ENCODE measurements at regions not wholly inside any gene's neighbourhood (a gene's known extent, or its start where the extent isn't known, plus 50 kb on each side); places are given as distances from the start of the nearest gene placed in this dataset.

DNA sequence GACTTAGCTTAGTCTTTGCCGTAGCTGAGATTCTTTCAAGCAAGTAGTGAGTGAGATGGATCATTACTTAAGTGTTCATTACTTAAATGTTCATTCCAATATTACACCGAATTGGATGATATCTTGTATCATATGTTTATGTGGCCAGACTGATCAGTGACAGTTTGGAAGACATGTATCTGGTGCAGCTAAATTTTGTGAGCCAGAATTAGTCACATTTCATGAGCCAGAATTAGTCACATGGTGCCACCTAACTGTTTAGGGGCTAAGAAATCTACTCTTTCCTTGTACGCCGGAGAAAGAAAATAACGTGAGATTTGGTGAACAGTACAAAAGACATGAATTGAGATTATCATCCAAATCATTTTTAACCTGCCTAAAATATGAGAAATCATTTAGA is 355.6 kb downstream of the USP25 start:
- Mint-ChIP-seq H3K27me3 (no peaks in the 10 kb centered on the region), H3K4me3 (no peak overlapping the region), H3K27ac (no peak overlapping the region), H3K9me3 (no peaks in the 10 kb centered on the region), H3K36me3 (ENCODE audit: insufficient read depth) (no peaks in the 10 kb centered on the region), H3K4me1 (ENCODE audit: low read depth in 2 of 2) (no peaks in the 10 kb centered on the region)
- DNase-seq (no peak), ATAC-seq (replicated peaks) (no peak)

DNA sequence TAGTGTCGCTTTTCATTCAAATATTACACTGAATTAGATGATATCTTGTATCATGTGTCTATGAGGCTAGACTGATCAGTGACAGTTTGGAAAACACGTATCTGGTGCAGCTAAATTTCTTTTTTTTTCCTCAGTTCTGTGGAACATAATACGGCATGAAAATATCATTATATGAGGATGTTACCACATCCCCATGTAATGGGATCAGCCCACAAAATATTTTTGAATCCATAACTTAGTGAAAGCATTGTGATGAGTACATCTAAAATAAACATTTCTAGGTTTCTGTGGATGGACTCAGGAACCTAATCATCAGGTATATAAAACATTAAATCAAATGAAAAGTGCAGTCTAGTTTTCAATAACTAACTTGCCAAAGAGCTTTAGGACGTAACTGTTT is 356.3 kb downstream of the USP25 start:
- H3K36me3 Mint-ChIP-seq (ENCODE audit: insufficient read depth) = no peaks in the 10 kb centered on the region
- no peaks in the 10 kb centered on the region for H3K4me1 Mint-ChIP-seq (ENCODE audit: low read depth in 2 of 2)
- no peak for DNase-seq
- H3K27ac Mint-ChIP-seq = no peak overlapping the region
- no peaks in the 10 kb centered on the region for H3K27me3 Mint-ChIP-seq
- no peak for ATAC-seq (replicated peaks)
- no peaks in the 10 kb centered on the region for H3K9me3 Mint-ChIP-seq
- no peak overlapping the region for H3K4me3 Mint-ChIP-seq

DNA sequence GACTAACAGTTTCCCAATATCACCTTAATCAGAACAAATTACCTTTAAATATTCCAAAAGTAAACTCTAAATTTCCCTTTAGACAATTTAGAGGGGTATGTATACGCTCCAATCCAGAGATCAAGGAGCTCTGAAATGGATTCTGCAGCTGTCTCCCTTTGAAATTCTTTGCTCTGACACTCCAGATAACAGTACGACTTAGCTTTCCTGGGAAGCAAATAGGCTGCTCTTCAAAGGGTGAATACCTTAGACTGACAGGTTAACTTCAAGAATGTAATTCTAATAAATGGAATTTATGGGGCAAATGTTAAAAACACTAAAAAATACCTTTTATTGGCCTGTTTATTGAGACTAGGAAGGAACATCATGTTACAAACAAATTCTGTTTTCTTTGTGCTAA is 357.2 kb downstream of the USP25 start:
- Mint-ChIP-seq H3K9me3 (peaks cover 0 to 1% of the 10 kb centered on the region in 2 donors), H3K4me1 (ENCODE audit: low read depth in 2 of 2) (no peaks in the 10 kb centered on the region), H3K27ac (no peak overlapping the region), H3K27me3 (no peaks in the 10 kb centered on the region), H3K4me3 (no peak overlapping the region), H3K36me3 (ENCODE audit: insufficient read depth) (no peaks in the 10 kb centered on the region)
- DNase-seq (no peak), ATAC-seq (replicated peaks) (no peak)

DNA sequence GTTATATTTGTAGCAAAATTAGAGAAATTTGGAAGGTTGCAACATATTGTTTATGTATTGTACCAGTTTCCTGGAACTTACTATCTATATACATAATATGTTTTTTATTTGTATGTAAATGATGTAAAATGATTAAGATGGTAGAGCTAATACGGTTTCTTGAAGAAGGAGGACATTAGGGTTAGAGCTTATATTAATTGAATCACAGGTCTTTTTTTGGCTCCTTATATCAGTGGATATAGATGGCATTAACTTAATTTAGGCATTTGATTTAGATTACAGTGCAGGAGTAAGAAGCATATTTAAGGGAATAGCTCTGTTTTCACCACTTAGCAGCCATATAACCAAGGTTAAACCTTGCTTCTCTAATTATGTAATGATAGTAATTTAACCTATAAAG is 357.7 kb downstream of the USP25 start:
- H3K9me3 Mint-ChIP-seq = peaks cover 0 to 1% of the 10 kb centered on the region in 2 donors
- ATAC-seq (replicated peaks) (no peak), DNase-seq (no peak)
- no peaks in the 10 kb centered on the region for H3K27me3 Mint-ChIP-seq
- no peak overlapping the region for H3K27ac Mint-ChIP-seq
- H3K4me1 Mint-ChIP-seq (ENCODE audit: low read depth in 2 of 2) = no peaks in the 10 kb centered on the region
- no peak overlapping the region for H3K4me3 Mint-ChIP-seq
- H3K36me3 Mint-ChIP-seq (ENCODE audit: insufficient read depth) = no peaks in the 10 kb centered on the region

DNA sequence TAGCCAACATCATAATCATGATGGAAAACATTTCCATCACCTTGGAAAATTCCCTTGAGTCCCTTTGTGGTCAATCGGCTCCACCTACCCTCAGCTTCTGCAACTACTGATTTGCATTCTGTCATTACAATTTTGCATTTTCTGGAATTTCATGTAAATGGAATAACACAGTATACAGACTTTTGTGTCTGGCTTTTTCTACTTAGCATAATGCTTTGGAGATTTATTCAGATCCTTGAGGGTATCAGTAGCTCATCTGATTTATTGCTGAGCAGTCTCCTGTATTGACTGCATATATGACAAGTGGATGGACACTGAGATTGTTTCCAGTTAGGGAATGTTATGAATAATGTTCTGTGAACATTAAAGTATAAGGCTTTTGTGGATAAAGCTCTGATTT is 358.3 kb downstream of the USP25 start:
- no peaks in the 10 kb centered on the region for H3K4me1 Mint-ChIP-seq (ENCODE audit: low read depth in 2 of 2)
- no peaks in the 10 kb centered on the region for H3K27me3 Mint-ChIP-seq
- no peak overlapping the region for H3K4me3 Mint-ChIP-seq
- H3K27ac Mint-ChIP-seq = no peak overlapping the region
- no peak for ATAC-seq (replicated peaks)
- DNase-seq = no peak
- H3K36me3 Mint-ChIP-seq (ENCODE audit: insufficient read depth) = no peaks in the 10 kb centered on the region
- H3K9me3 Mint-ChIP-seq = peaks cover 0 to 1% of the 10 kb centered on the region in 2 donors

DNA sequence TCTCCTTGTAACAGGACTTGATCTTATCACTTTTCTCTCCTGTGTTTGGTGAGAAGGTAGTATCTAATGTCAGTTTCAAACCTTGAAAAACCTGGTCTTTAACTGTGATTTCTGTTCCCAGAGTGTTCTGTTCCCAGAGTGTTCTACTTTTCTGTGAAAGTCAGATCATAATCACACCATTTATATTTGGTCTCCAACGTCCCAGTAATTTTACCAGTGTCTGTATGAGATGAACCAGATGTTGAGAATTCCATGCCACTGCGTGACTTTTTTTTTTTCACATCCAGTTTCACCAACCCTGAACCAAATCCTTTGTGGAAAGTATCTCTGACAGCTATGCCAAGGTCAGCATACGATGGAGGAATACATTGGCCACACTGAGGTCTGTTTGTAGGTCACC is 365.2 kb downstream of the USP25 start:
- Mint-ChIP-seq H3K27me3 (no peaks in the 10 kb centered on the region), H3K36me3 (ENCODE audit: insufficient read depth) (no peaks in the 10 kb centered on the region), H3K27ac (no peak overlapping the region), H3K9me3 (peaks cover 5 to 6% of the 10 kb centered on the region in 2 donors), H3K4me1 (ENCODE audit: low read depth in 2 of 2) (no peaks in the 10 kb centered on the region), H3K4me3 (no peak overlapping the region)
- no peak for DNase-seq
- ATAC-seq (replicated peaks) = no peak

DNA sequence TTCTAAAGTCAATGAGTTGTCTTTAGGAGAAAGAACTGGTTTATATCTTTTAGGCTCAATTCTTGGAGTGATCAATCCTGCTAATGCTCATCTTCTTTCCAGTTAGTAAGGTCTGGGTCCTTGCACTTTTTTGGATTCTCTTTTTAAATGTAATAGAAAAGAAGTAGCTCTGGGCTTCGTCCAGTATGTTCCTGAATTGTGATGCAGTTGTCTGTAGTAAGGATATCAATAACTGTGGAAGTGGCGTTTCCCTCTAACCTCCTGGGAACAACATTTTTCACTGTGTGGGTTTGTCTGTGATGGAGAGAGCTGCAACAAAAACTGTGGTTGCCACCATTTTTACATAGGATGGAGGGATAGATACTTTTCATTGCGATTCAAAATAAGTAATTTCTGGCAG is 367.2 kb downstream of the USP25 start:
- DNase-seq (no peak), ATAC-seq (replicated peaks) (no peak)
- Mint-ChIP-seq H3K4me3 (no peak overlapping the region), H3K27ac (no peak overlapping the region), H3K36me3 (ENCODE audit: insufficient read depth) (no peaks in the 10 kb centered on the region), H3K4me1 (ENCODE audit: low read depth in 2 of 2) (no peaks in the 10 kb centered on the region), H3K9me3 (peaks cover 3 to 6% of the 10 kb centered on the region in 2 donors), H3K27me3 (no peaks in the 10 kb centered on the region)

DNA sequence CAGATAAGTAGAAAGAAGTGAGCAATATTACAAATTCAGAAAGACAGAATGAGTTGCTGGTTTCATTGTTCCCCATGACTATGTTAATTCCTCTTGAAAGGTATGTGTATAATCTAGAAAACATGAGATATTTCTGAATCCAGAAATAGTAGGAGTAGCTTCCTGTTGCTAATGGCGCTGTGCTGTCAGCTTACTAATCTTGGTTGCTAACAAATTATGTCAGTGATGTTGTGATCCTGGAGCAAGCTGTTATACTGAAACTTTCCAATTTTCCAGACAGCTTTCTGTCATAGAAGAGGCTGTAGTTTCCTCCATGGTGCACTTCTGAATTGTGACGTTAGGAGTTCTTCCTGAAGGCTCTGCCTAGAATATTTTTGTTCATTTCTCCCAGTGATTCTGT is 372.3 kb downstream of the USP25 start:
- Mint-ChIP-seq H3K4me1 (ENCODE audit: low read depth in 2 of 2) (no peaks in the 10 kb centered on the region), H3K36me3 (ENCODE audit: insufficient read depth) (peaks cover 3% of the 10 kb centered on the region), H3K4me3 (no peak overlapping the region), H3K9me3 (peaks cover 0 to 3% of the 10 kb centered on the region in 2 donors), H3K27ac (no peak overlapping the region), H3K27me3 (no peaks in the 10 kb centered on the region)
- ATAC-seq (replicated peaks) (no peak), DNase-seq (no peak)

DNA sequence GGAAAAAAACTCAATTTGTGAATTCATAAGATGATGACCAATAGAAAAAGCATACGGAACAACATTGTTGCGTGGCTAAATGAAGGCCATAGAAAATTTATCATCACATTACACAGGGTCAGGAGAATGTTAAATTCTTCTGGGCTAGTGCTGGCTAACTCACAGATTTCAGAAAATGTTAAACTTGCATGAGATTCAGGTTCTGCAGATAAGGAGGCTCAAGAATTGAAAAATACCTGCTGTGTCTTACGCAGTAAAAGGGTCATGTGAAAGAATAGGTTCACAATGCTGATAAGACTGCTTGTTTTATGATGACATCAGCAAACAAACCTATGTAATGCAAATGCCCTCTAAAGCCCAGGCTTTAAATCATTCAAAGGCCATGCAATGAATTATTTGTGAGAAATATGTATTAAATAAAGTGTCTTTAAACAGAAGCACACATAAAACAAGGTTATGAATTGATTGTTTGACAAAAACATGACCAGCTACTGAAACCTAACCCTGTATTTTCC is 378.8 kb downstream of the USP25 start:
- DNase-seq = no peak
- no peak for ATAC-seq (replicated peaks)
- H3K4me3 Mint-ChIP-seq = no peak overlapping the region
- H3K36me3 Mint-ChIP-seq (ENCODE audit: insufficient read depth) = peaks cover 3% of the 10 kb centered on the region
- peaks cover 0 to 3% of the 10 kb centered on the region in 2 donors for H3K9me3 Mint-ChIP-seq
- H3K4me1 Mint-ChIP-seq (ENCODE audit: low read depth in 2 of 2) = no peaks in the 10 kb centered on the region
- no peaks in the 10 kb centered on the region for H3K27me3 Mint-ChIP-seq
- H3K27ac Mint-ChIP-seq = no peak overlapping the region

DNA sequence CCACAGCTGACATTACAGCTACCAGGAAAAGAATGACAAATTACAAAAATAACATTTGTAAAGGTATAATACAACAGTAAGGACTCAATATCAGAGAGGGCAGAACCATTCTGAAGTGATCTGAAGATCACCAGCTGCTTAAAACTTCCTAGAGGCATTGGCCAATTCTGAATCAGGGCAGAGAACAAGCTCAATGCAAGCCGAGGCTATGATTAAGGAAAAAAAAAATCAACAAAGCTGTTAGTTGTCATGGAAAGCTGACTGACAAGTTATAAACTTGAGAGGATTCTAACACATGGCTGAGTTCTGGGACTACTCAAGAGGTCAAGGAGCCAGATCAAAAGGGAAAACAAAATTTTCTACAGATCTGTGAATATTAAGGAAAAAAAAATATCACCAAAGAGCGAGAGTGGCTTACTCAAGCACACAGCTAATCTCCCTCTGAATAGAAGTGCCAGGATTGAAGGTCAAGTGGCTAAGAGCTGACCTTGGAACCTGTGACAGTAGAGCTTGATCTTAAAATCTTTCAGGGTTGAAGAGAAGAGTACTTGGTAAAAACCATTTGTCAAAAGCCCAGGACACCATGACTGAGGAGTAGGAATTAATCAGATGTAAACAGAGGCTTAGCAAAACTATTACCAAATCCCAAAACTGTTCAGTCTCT is 383.4 kb downstream of the USP25 start:
- no peak for DNase-seq
- H3K27ac Mint-ChIP-seq = no peak overlapping the region
- no peak for ATAC-seq (replicated peaks)
- H3K9me3 Mint-ChIP-seq = peaks cover 0 to 3% of the 10 kb centered on the region in 2 donors
- no peaks in the 10 kb centered on the region for H3K27me3 Mint-ChIP-seq
- H3K4me1 Mint-ChIP-seq (ENCODE audit: low read depth in 2 of 2) = no peaks in the 10 kb centered on the region
- no peak overlapping the region for H3K4me3 Mint-ChIP-seq
- H3K36me3 Mint-ChIP-seq (ENCODE audit: insufficient read depth) = no peaks in the 10 kb centered on the region

DNA sequence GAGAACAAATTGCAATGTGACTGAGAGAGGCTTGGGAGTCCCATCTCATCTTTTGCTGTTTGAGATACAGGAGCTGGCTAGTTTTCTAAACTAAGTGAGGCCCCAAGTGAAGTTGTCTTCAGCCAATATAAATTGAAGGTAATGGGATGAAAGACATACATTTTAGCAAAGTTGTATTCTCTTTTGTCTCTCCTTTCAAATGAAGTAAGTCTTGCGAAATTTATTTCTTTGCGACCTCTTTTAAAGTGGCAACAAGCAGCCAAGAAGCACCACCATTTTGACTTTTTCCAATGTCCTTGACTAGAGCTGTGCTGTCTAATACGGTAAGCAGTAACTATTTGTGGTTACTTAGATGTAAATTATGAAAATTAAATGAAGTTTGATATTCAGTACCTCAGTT is 385.7 kb downstream of the USP25 start:
- Mint-ChIP-seq H3K27ac (no peak overlapping the region), H3K9me3 (peaks cover 0 to 3% of the 10 kb centered on the region in 2 donors), H3K36me3 (ENCODE audit: insufficient read depth) (no peaks in the 10 kb centered on the region), H3K4me1 (ENCODE audit: low read depth in 2 of 2) (no peaks in the 10 kb centered on the region), H3K27me3 (no peaks in the 10 kb centered on the region), H3K4me3 (no peak overlapping the region)
- ATAC-seq (replicated peaks) (no peak), DNase-seq (no peak)

DNA sequence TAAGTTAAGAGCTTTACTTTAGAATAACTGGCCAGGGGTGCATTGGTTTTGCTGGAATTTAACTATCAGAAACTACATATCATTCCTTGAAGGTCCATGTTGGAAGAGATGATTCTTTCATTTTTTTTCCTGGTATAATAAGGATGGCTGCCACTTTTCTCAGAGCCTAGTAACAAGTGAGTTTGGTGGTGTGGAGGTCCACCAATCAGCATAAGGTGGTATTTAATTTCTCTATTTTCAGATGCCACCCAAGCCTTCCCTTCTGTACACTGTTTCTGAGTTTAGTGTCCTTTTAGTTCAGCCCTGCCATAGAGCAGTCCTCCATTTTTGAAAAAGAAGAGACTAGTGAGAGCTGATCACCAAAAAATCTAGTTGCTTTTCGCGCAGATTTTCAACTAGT is 386.3 kb downstream of the USP25 start:
- H3K27ac Mint-ChIP-seq = no peak overlapping the region
- DNase-seq (no peak), ATAC-seq (replicated peaks) (no peak)
- H3K4me3 Mint-ChIP-seq = no peak overlapping the region
- no peaks in the 10 kb centered on the region for H3K36me3 Mint-ChIP-seq (ENCODE audit: insufficient read depth)
- H3K9me3 Mint-ChIP-seq = peaks cover 0 to 3% of the 10 kb centered on the region in 2 donors
- no peaks in the 10 kb centered on the region for H3K27me3 Mint-ChIP-seq
- H3K4me1 Mint-ChIP-seq (ENCODE audit: low read depth in 2 of 2) = no peaks in the 10 kb centered on the region

DNA sequence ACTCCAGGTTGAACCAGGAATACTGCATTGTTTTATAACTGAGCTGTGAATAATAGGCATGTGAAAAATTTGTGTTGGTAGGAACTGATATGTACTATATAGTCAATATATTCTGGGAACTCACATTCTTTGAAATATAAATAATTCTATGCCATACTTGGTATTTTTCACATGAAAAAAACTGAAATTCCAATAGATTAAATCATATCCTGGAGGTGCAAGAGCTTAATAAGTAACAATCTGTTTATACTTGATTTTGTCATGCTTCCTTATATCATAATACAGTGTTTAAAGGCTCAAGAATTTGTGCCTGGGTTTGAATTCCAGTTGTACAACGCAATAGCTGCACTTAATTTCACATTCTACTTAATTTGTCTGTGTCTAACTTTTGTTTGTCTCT is 387.0 kb downstream of the USP25 start:
- Mint-ChIP-seq H3K4me1 (ENCODE audit: low read depth in 2 of 2) (no peaks in the 10 kb centered on the region), H3K27me3 (no peaks in the 10 kb centered on the region), H3K27ac (no peak overlapping the region), H3K36me3 (ENCODE audit: insufficient read depth) (no peaks in the 10 kb centered on the region), H3K4me3 (no peak overlapping the region), H3K9me3 (peaks cover 0 to 3% of the 10 kb centered on the region in 2 donors)
- DNase-seq (no peak), ATAC-seq (replicated peaks) (no peak)

DNA sequence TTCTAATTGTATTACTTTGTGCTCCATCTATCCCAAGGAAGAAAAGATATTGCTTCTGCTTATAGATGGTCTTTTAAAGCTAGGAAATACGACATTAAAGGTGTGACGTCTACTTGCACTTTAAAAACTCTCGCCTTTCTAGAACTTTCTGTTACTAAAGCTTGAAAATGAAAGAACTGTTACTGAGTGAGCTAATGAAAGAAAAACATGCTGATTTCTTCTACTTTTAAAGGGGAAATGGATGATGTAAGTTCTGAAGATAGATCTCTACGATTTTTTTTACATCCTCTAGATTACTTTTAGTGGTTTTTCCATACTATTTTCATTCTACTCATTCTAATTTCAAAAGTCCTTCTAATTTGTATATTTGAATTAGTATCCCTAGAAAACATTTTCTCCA is 387.5 kb downstream of the USP25 start:
- Mint-ChIP-seq H3K4me1 (ENCODE audit: low read depth in 2 of 2) (no peaks in the 10 kb centered on the region), H3K27ac (no peak overlapping the region)

More for the DNA sequence above, 387.5 kb downstream of the USP25 start:
- Mint-ChIP-seq H3K9me3 (peaks cover 0 to 3% of the 10 kb centered on the region in 2 donors), H3K27me3 (no peaks in the 10 kb centered on the region), H3K4me3 (no peak overlapping the region), H3K36me3 (ENCODE audit: insufficient read depth) (no peaks in the 10 kb centered on the region)
- ATAC-seq (replicated peaks) = no peak
- no peak for DNase-seq

Data from effector memory CD8-positive, alpha-beta T cell (primary cell).